Kidney (tissue), 13 donors: ENCODE measurements at regions not wholly inside any gene's neighbourhood (a gene's known extent, or its start where the extent isn't known, plus 50 kb on each side); places are given as distances from the start of the nearest gene placed in this dataset.

ENCODE experiments used
- DNase-seq, 5 donors: peaks; one replicate each; pipeline ENCODE4 v3.0.0-alpha.2; 2013 to 2020
- FAIRE-seq: peaks from 2 replicates; lab custom pipeline; 2012; peaks lifted over from hg19 to GRCh38; lab: Jason Lieb, UNC
- H3K27ac ChIP-seq, 2 donors: one replicate each; pipeline ENCODE4 v1.7.0; 2013; ENCODE audit warnings: low read depth in 2 of 2, low read length in 2 of 2, inconsistent platforms in 1 of 2
- H3K27me3 ChIP-seq: one replicate; pipeline ENCODE4 v1.7.1; 2013; ENCODE audit warnings: low read length, inconsistent platforms; ENCODE audit not compliant: control insufficient read depth, insufficient read depth
- H3K36me3 ChIP-seq, 3 donors: one replicate each; pipeline versions ENCODE4 v1.7.0 to v1.7.1; 2013; ENCODE audit warnings: low read length in 3 of 3, control low read depth in 1 of 3, inconsistent platforms in 1 of 3; ENCODE audit not compliant: insufficient read depth in 3 of 3, control insufficient read depth in 2 of 3
- H3K4me1 ChIP-seq, 3 donors: one replicate each; pipeline versions ENCODE4 v1.7.0 to v1.7.1; 2013; ENCODE audit warnings: low read length in 3 of 3, inconsistent platforms in 1 of 3, low read depth in 1 of 3; ENCODE audit not compliant: control insufficient read depth in 2 of 3, insufficient read depth in 2 of 3
- H3K4me3 ChIP-seq, 3 donors: one replicate each; pipeline versions ENCODE4 v1.7.0 to v1.8.1; 2013; ENCODE audit warnings: low read length in 3 of 3, control low read depth in 1 of 3, inconsistent platforms in 1 of 3
- H3K9ac ChIP-seq, 3 donors: one replicate each; pipeline versions ENCODE4 v1.7.0 to v1.7.1; 2013; ENCODE audit warnings: low read length in 3 of 3, control low read depth in 1 of 3, inconsistent platforms in 1 of 3
- H3K9me3 ChIP-seq, 3 donors: one replicate each; pipeline versions ENCODE4 v1.7.0 to v1.7.1; 2013; ENCODE audit warnings: low read length in 3 of 3, control low read depth in 1 of 3, inconsistent platforms in 1 of 3; ENCODE audit not compliant: control insufficient read depth in 2 of 3, insufficient read depth in 1 of 3
- CTCF ChIP-seq: IDR thresholded peaks from 3 replicates; pipeline ENCODE4 v1.5.1; 2012; ENCODE audit warnings: mild to moderate bottlenecking, moderate library complexity, borderline replicate concordance; ENCODE audit not compliant: insufficient read depth; ENCODE audit errors: extremely low read depth
- intact Hi-C: fragments of 100-400 bp; cut with DNase I; formaldehyde crosslinking; loops from one replicate; pipeline ENCODE4 v1.11.1; 2022
- donor health status: control.
- donor health status: control.
- donor health status: control.
- donor health status: control.
- donor health status: control.
- donor health status: DM: yes; HTN: yes; CAD: no.
- donor health status: Normal renal cell carcinoma (clear cell type).

- intact Hi-C loops: no loop called here
- no peak overlapping the region for H3K9ac ChIP-seq
- H3K27ac ChIP-seq: no peak overlapping the region
- H3K27me3 ChIP-seq: no peaks in the 10 kb centered on the region
- H3K9me3 ChIP-seq: no peaks in the 10 kb centered on the region
- no peak for TF ChIP-seq CTCF
- FAIRE-seq (no peak), DNase-seq (peak in 1 of 5 donors; percentile 7)
- peaks cover 0 to 10% (median 4%) of the 10 kb centered on the region in 3 donors for H3K4me1 ChIP-seq
- no peak overlapping the region for H3K4me3 ChIP-seq
- no peaks in the 10 kb centered on the region for H3K36me3 ChIP-seq
Measured at GRCh38 chr6:167738386-167738785, 88.3 kb upstream of the AFDN start.

GRCh38 chr6:167739721-167740475, 86.8 kb upstream of the AFDN start:
- FAIRE-seq (no peak), DNase-seq (peak in 1 of 5 donors; percentile 18)
- Histone ChIP-seq H3K4me1 (no peaks in the 10 kb centered on the region), H3K27me3 (no peaks in the 10 kb centered on the region), H3K36me3 (no peaks in the 10 kb centered on the region), H3K9me3 (peaks cover 0 to 3% (median 0%) of the 10 kb centered on the region in 3 donors), H3K4me3 (no peak overlapping the region), H3K27ac (no peak overlapping the region), H3K9ac (no peak overlapping the region)
- TF ChIP-seq CTCF: no peak
- intact Hi-C loops: no loop called here

- Histone ChIP-seq H3K27me3 (no peaks in the 10 kb centered on the region), H3K9ac (no peak overlapping the region), H3K36me3 (no peaks in the 10 kb centered on the region), H3K27ac (no peak overlapping the region), H3K9me3 (peaks cover 0 to 3% (median 0%) of the 10 kb centered on the region in 3 donors), H3K4me3 (no peak overlapping the region), H3K4me1 (peaks cover 0 to 3% (median 1%) of the 10 kb centered on the region in 3 donors)
- no peak for TF ChIP-seq CTCF
- intact Hi-C loops: no loop called here
- FAIRE-seq: no peak
- DNase-seq: peak in 1 of 5 donors; percentile 9
Measured at GRCh38 chr6:167742719-167743303, 83.9 kb upstream of the AFDN start.
